Panc1 (cell line): ENCODE measurements at regions not wholly inside any gene's neighbourhood (a gene's known extent, or its start where the extent isn't known, plus 50 kb on each side); places are given as distances from the start of the nearest gene placed in this dataset.

Source experiments
- CTCF ChIP-seq: fragments of 450-650 bp; IDR thresholded peaks from 2 replicates; pipeline ENCODE4 v1.5.1; 2017; ENCODE audit warnings: mild to moderate bottlenecking
- POLR2AphosphoS5 ChIP-seq: IDR thresholded peaks from 2 replicates; pipeline ENCODE4 v1.6.1; 2012; ENCODE audit warnings: mild to moderate bottlenecking, low read depth, low read length, moderate library complexity
- REST ChIP-seq, 2 experiments: IDR thresholded peaks; 2 replicates each; pipeline ENCODE4 v1.6.1; 2011 to 2012; ENCODE audit warnings: low read depth in 2 of 2, control low read depth in 1 of 2, low read length in 1 of 2, mild to moderate bottlenecking in 1 of 2, moderate library complexity in 1 of 2; ENCODE audit not compliant: insufficient read depth in 1 of 2
- SIN3A ChIP-seq: IDR thresholded peaks from 2 replicates; pipeline ENCODE4 v1.6.1; 2012; ENCODE audit warnings: low read depth, mild to moderate bottlenecking, low read length, moderate library complexity, borderline replicate concordance; ENCODE audit not compliant: insufficient read depth
- TCF7L2 ChIP-seq: IDR thresholded peaks from 2 replicates; pipeline ENCODE4 v1.6.1; 2011; ENCODE audit warnings: mild to moderate bottlenecking, low read depth, low read length, inconsistent platforms

- TF ChIP-seq REST (IDR thresholded peaks at IDR 0.05; ENCODE audit: insufficient read depth in 1 of 2, low read depth in 2 of 2, low read length in 1 of 2), result no peak
- no peak for TF ChIP-seq CTCF
- TF ChIP-seq SIN3A, result no peak
- TF ChIP-seq POLR2AphosphoS5, result no peak
- no peak for TF ChIP-seq TCF7L2
Measured at GRCh38 chr6:74093361-74093760, 397.4 kb downstream of the CD109 start.
